NB4 (cell line): ENCODE measurements at regions not wholly inside any gene's neighbourhood (a gene's known extent, or its start where the extent isn't known, plus 50 kb on each side); places are given as distances from the start of the nearest gene placed in this dataset.

Experiments used
- DNase-seq: peaks from one replicate; pipeline ENCODE4 v3.0.0; 2010; ENCODE audit warnings: low read depth
- H3K4me3 ChIP-seq: one replicate; pipeline ENCODE4 v1.5.1; 2011; ENCODE audit warnings: mild to moderate bottlenecking, low read depth, low read length, moderate library complexity
- CTCF ChIP-seq: IDR thresholded peaks from one replicate; pipeline ENCODE4 v1.5.1; 2012; ENCODE audit warnings: low read depth, low read length
- MAX ChIP-seq: IDR thresholded peaks from 2 replicates; pipeline ENCODE4 v1.6.1; 2011; ENCODE audit warnings: low read depth, low read length
- MYC ChIP-seq: IDR thresholded peaks from 2 replicates; pipeline ENCODE4 v1.6.1; 2011; ENCODE audit warnings: low read depth, low read length
- POLR2A ChIP-seq: IDR thresholded peaks from 2 replicates; pipeline ENCODE4 v1.6.1; 2011; ENCODE audit warnings: mild to moderate bottlenecking; ENCODE audit not compliant: insufficient read length; ENCODE audit errors: extremely low read depth

- DNase-seq: no peak
- H3K4me3 ChIP-seq: no peak overlapping the region
- TF ChIP-seq POLR2A: no peak
- TF ChIP-seq MYC: no peak
- no peak for TF ChIP-seq MAX
- TF ChIP-seq CTCF: no peak
These were observed 405.2 kb downstream of the ZNF608 start for GRCh38 chr5:124341066-124341858.

- no peak for DNase-seq
- no peak overlapping the region for H3K4me3 ChIP-seq
- no peak for TF ChIP-seq MYC
These were observed 408.4 kb downstream of the ZNF608 start for GRCh38 chr5:124337996-124338395.

- no peak for TF ChIP-seq MAX
- TF ChIP-seq MYC: no peak
- no peak for TF ChIP-seq POLR2A
- no peak for TF ChIP-seq CTCF
- no peak for DNase-seq
- no peak overlapping the region for H3K4me3 ChIP-seq
These were observed 413.0 kb downstream of the ZNF608 start for GRCh38 chr5:124333298-124333979.

- H3K4me3 ChIP-seq: no peak overlapping the region
- no peak for TF ChIP-seq MAX
- no peak for TF ChIP-seq MYC
- no peak for TF ChIP-seq CTCF
- no peak for TF ChIP-seq POLR2A
- DNase-seq: no peak
These were observed 414.2 kb downstream of the ZNF608 start for GRCh38 chr5:124332273-124332672.

- TF ChIP-seq MYC (no peak), POLR2A (no peak), MAX (no peak), CTCF (no peak)
- no peak overlapping the region for H3K4me3 ChIP-seq
- DNase-seq: no peak
These were observed 415.7 kb downstream of the ZNF608 start for GRCh38 chr5:124330595-124331220.

GRCh38 chr5:124328201-124328600 lies 418.2 kb downstream of the ZNF608 start:
- no peak overlapping the region for H3K4me3 ChIP-seq
- TF ChIP-seq MAX: no peak
- TF ChIP-seq POLR2A: no peak
- TF ChIP-seq MYC: no peak
- TF ChIP-seq CTCF: no peak
- no peak for DNase-seq
